A549 (cell line): ENCODE measurements at regions not wholly inside any gene's neighbourhood (a gene's known extent, or its start where the extent isn't known, plus 50 kb on each side); places are given as distances from the start of the nearest gene placed in this dataset.

Experiments
- ATAC-seq, 2 experiments: fragments of 200-7000 bp in 1 of 2; fragments of >200 bp in 1 of 2; cut with Nextera tagmentation in 1 of 2; cut with Tn5 transposase in 1 of 2; 3 replicates each; pipeline versions ENCODE4 v1.8.0 to v1.9.1; 2018 to 2020; ENCODE audit warnings: mild to moderate bottlenecking in 1 of 2, moderate library complexity in 1 of 2
- CTCF ChIA-PET: fragments of 300-600 bp; sonication (Branson Sonifier 250); formaldehyde crosslinking; extraction: SDS; loops from one replicate; lab custom pipeline; 2021; ENCODE audit warnings: antibody characterized with exemption, inconsistent platforms; lab: Yijun Ruan, JAX
- POLR2A ChIA-PET: fragments of 350-600 bp; formaldehyde crosslinking; extraction: SDS; loops from one replicate; lab custom pipeline; 2021; ENCODE audit warnings: antibody characterized with exemption, inconsistent platforms; lab: Yijun Ruan, JAX
- DNase-seq, 2 experiments: peaks; one replicate each; pipeline versions ENCODE4 v3.0.0 to v3.0.0-alpha.2; 2011 to 2016; ENCODE audit warnings: low read depth in 1 of 2, low spot score in 1 of 2
- FAIRE-seq: peaks from 2 replicates; lab custom pipeline; 2011; peaks lifted over from hg19 to GRCh38; lab: Jason Lieb, UNC
- H3K27ac ChIP-seq, 2 experiments: fragments of >200 bp; sonication (Bioruptor Twin); formaldehyde crosslinking; 3 replicates each; pipeline ENCODE4 v1.5.1; 2016 to 2017
- H3K4me1 ChIP-seq: fragments of >200 bp; sonication (Bioruptor Twin); formaldehyde crosslinking; 3 replicates; pipeline ENCODE4 v1.6.1; 2016
- H3K4me2 ChIP-seq: fragments of >200 bp; sonication (Bioruptor Twin); formaldehyde crosslinking; 3 replicates; pipeline ENCODE4 v1.6.1; 2016
- H3K4me3 ChIP-seq: fragments of >200 bp; sonication (Bioruptor Twin); formaldehyde crosslinking; 3 replicates; pipeline ENCODE4 v1.5.1; 2016
- H3K9me3 ChIP-seq: fragments of >200 bp; sonication (Bioruptor Twin); formaldehyde crosslinking; 3 replicates; pipeline ENCODE4 v1.6.1; 2016
- BHLHE40 ChIP-seq: IDR thresholded peaks from 2 replicates; pipeline ENCODE4 v1.6.1; 2012; ENCODE audit warnings: low read depth, low read length, inconsistent platforms
- CBX2 ChIP-seq: fragments of 200-600 bp; sonication (generic); IDR thresholded peaks from 2 replicates; pipeline ENCODE4 v1.6.1; 2016; ENCODE audit warnings: low read depth, mild to moderate bottlenecking, borderline replicate concordance
- CBX8 ChIP-seq: fragments of 200-600 bp; sonication (generic); IDR thresholded peaks from 2 replicates; pipeline ENCODE4 v1.6.1; 2016
- CEBPB ChIP-seq, 2 experiments: fragments of >200 bp in 1 of 2; sonication (Bioruptor Twin) in 1 of 2; formaldehyde crosslinking in 1 of 2; IDR thresholded peaks; 2 replicates each; pipeline ENCODE4 v1.6.1; 2012 to 2016
- CHD2 ChIP-seq: fragments of 150-350 bp; IDR thresholded peaks from 2 replicates; pipeline ENCODE4 v1.6.1; 2014; ENCODE audit warnings: low read length; ENCODE audit not compliant: partially characterized antibody
- CHD4 ChIP-seq: fragments of 200-600 bp; sonication (generic); IDR thresholded peaks from 2 replicates; pipeline ENCODE4 v1.6.1; 2016; ENCODE audit warnings: antibody characterized with exemption, mild to moderate bottlenecking, borderline replicate concordance
- EP300 ChIP-seq, 2 experiments: fragments of >200 bp; sonication (Bioruptor Twin); formaldehyde crosslinking; IDR thresholded peaks; 2 replicates in 1 of 2; 3 replicates in 1 of 2; pipeline ENCODE4 v1.6.1; 2016 to 2017
- ESRRA ChIP-seq: fragments of 150-350 bp; IDR thresholded peaks from 2 replicates; pipeline ENCODE4 v1.6.1; 2014; ENCODE audit warnings: mild to moderate bottlenecking, low read length, borderline replicate concordance
- FOXS1 ChIP-seq: fragments of 250-450 bp; sonication (Bioruptor Pico); IDR thresholded peaks from 2 replicates; pipeline ENCODE4 v1.5.0; 2020; ENCODE audit warnings: mild to moderate bottlenecking, moderate library complexity
- HMGXB4 ChIP-seq: fragments of 250-450 bp; sonication (Bioruptor Pico); IDR thresholded peaks from 2 replicates; pipeline ENCODE4 v1.5.0; 2021; ENCODE audit warnings: mild to moderate bottlenecking, moderate library complexity, borderline replicate concordance
- HOXA7 ChIP-seq: fragments of 250-450 bp; sonication (Bioruptor Pico); IDR thresholded peaks from 2 replicates; pipeline ENCODE4 v1.5.0; 2020; ENCODE audit warnings: mild to moderate bottlenecking, moderate library complexity
- HOXB5 ChIP-seq: fragments of 250-450 bp; sonication (Bioruptor Pico); IDR thresholded peaks from 2 replicates; pipeline ENCODE4 v1.5.0; 2020; ENCODE audit warnings: mild to moderate bottlenecking, moderate library complexity
- JUN ChIP-seq, 2 experiments: fragments of >200 bp; sonication (Bioruptor Twin); formaldehyde crosslinking; IDR thresholded peaks; 2 replicates in 1 of 2; 3 replicates in 1 of 2; pipeline ENCODE4 v1.6.1; 2016 to 2017
- JUNB ChIP-seq: fragments of >200 bp; sonication (Bioruptor Twin); formaldehyde crosslinking; IDR thresholded peaks from 2 replicates; pipeline ENCODE4 v1.6.1; 2016
- KDM1A ChIP-seq: fragments of 200-600 bp; sonication (generic); IDR thresholded peaks from 2 replicates; pipeline ENCODE4 v1.6.1; 2016; ENCODE audit warnings: low read depth, mild to moderate bottlenecking
- KDM5A ChIP-seq: fragments of 200-600 bp; sonication (generic); IDR thresholded peaks from 2 replicates; pipeline ENCODE4 v1.6.1; 2016; ENCODE audit warnings: antibody characterized with exemption, mild to moderate bottlenecking
- MAFK ChIP-seq: fragments of 450-650 bp; IDR thresholded peaks from 2 replicates; pipeline ENCODE4 v1.6.1; 2014; ENCODE audit not compliant: partially characterized antibody
- NFE2L2 ChIP-seq: fragments of 150-350 bp; conservative IDR thresholded peaks from 2 replicates; pipeline ENCODE4 v1.6.1; 2014; ENCODE audit warnings: low read length
- NR3C1 ChIP-seq: fragments of >200 bp; sonication (Bioruptor Twin); formaldehyde crosslinking; IDR thresholded peaks from 3 replicates; pipeline ENCODE4 v1.6.1; 2017
- PHF8 ChIP-seq: fragments of 200-600 bp; sonication (generic); IDR thresholded peaks from 2 replicates; pipeline ENCODE4 v1.6.1; 2016; ENCODE audit warnings: low read depth, mild to moderate bottlenecking, antibody characterized with exemption, moderate library complexity, borderline replicate concordance
- POLR2A ChIP-seq: IDR thresholded peaks from 2 replicates; pipeline ENCODE4 v1.6.1; 2012; ENCODE audit warnings: mild to moderate bottlenecking, low read length
- RARB ChIP-seq: fragments of 250-450 bp; sonication (Bioruptor Pico); IDR thresholded peaks from 2 replicates; pipeline ENCODE4 v1.8.0; 2021; ENCODE audit warnings: mild to moderate bottlenecking, moderate library complexity
- RCOR1 ChIP-seq: fragments of 150-350 bp; IDR thresholded peaks from 2 replicates; pipeline ENCODE4 v1.6.1; 2014; ENCODE audit warnings: antibody characterized with exemption, low read length, low read depth
- SMC3 ChIP-seq: fragments of >200 bp; sonication (Bioruptor Twin); formaldehyde crosslinking; IDR thresholded peaks from 3 replicates; pipeline ENCODE4 v1.6.1; 2018; ENCODE audit warnings: inconsistent platforms
- SREBF2 ChIP-seq: fragments of 450-650 bp; IDR thresholded peaks from 2 replicates; pipeline ENCODE4 v1.6.1; 2014; ENCODE audit warnings: mild to moderate bottlenecking, moderate library complexity
- ZC3H11A ChIP-seq: fragments of 450-650 bp; IDR thresholded peaks from 2 replicates; pipeline ENCODE4 v1.6.1; 2014; ENCODE audit warnings: antibody characterized with exemption, mild to moderate bottlenecking
- WGBS: methylation state at CpG from one replicate; pipeline ENCODE4 v1.1.6; 2017; ENCODE audit errors: missing lambda C conversion rate; 5-methylcytosine and 5-hydroxymethylcytosine counted together
- TF ChIP-seq, protein P1 (sequence below): fragments of >200 bp; sonication (Bioruptor Twin); formaldehyde crosslinking; IDR thresholded peaks from 3 replicates; pipeline ENCODE4 v1.6.1; 2016
- TF ChIP-seq, protein P2 (sequence below): fragments of 200-600 bp; sonication (generic); IDR thresholded peaks from 2 replicates; pipeline ENCODE4 v1.6.1; 2016; ENCODE audit warnings: antibody characterized with exemption, mild to moderate bottlenecking, moderate library complexity

DNA sequence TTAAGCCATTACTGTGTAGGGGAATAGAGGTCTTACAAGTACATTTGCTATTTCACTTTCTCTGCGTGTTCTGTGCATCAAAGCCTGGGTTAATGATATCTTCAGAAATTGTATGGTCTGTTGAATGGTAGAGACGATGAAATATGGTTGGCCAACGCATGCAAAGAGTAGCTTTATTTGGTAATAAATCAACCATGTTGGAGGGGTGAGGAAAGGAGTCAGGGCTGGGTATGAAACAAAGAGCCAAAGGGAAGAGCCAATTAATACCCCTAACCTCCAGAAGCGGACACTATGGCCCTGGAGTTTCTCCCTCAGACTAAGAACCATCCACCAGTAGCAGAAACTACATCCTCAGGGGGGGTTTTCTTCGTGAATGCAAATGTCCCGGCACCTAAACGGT lies 1974.0 kb upstream of the WWC1 start:
- H3K9me3 ChIP-seq: no peaks in the 10 kb centered on the region
- no peak for FAIRE-seq
- H3K4me3 ChIP-seq: no peak overlapping the region
- no peak for DNase-seq
- ATAC-seq: no peak
- ChIA-PET POLR2A (no interaction called here), CTCF (no interaction called here)
- H3K27ac ChIP-seq: no peak overlapping the region
- no peak for TF ChIP-seq CEBPB (IDR thresholded peaks at IDR 0.05)
- TF ChIP-seq BHLHE40: no peak
- TF ChIP-seq KDM1A: no peak
- TF ChIP-seq CBX2: no peak
- TF ChIP-seq ZC3H11A: no peak
- no peak for TF ChIP-seq HOXA7 (CRISPR knock-in tag)
- no peak for TF ChIP-seq PHF8
- TF ChIP-seq KDM5A: no peak
- TF ChIP-seq CBX8: no peak
- TF ChIP-seq MAFK: no peak
- TF ChIP-seq SMC3: no peak
- TF ChIP-seq CHD2: no peak
- no peak overlapping the region for H3K4me2 ChIP-seq
- WGBS: 10% methylated on average over 7 of the region's 7 CpGs
- H3K4me1 ChIP-seq: no peaks in the 10 kb centered on the region

DNA sequence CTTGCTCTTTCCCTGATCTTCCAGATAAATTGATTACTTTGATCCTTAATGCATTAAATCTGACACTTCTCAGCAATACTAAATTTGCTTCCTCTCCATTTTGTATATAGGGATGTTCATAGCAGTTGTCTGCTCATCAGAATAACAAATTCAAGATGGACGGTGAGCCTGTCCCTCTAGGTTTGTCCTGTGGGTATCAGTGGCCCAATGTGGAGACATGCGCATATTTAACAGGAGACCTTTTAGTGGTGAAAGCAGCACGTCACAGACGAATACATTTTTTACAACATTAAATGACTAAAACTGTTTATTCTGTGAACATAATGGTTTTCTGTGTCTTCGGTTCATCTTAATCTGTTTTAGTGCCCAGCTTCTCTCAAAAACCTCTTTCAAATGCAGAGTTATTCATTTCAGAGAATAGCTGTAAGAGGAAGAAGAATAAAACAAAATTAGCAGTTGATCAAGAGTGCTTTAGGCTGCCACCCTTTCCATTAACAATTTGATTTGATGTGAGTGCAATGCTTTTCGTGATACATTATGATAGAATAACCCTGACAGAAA lies 1970.4 kb upstream of the WWC1 start:
- TF ChIP-seq NR3C1 (no peak), HOXB5 (CRISPR knock-in tag) (no peak), HMGXB4 (CRISPR knock-in tag) (no peak), ESRRA (no peak), CHD4 (no peak), SMC3 (no peak), SREBF2 (no peak), KDM5A (no peak), RCOR1 (no peak), CBX2 (no peak)
- TF ChIP-seq, all 56 proteins: peak for 0
- ATAC-seq (no peak), FAIRE-seq (no peak), DNase-seq (no peak)
- no peak overlapping the region for H3K27ac ChIP-seq
- 20% methylated on average over 6 of the region's 6 CpGs for WGBS
- no peak overlapping the region for H3K4me2 ChIP-seq
- ChIA-PET POLR2A (no interaction called here), CTCF (no interaction called here)
- H3K9me3 ChIP-seq: no peaks in the 10 kb centered on the region
- no peak overlapping the region for H3K4me3 ChIP-seq
- no peaks in the 10 kb centered on the region for H3K4me1 ChIP-seq

GRCh38 chr5:166324372-166324771 lies 1967.1 kb upstream of the WWC1 start:
- 31% methylated on average over 6 of the region's 6 CpGs for WGBS
- Histone ChIP-seq H3K9me3 (no peaks in the 10 kb centered on the region), H3K4me2 (no peak overlapping the region), H3K4me1 (no peaks in the 10 kb centered on the region), H3K27ac (no peak overlapping the region), H3K4me3 (no peak overlapping the region)
- DNase-seq (no peak), ATAC-seq (no peak), FAIRE-seq (no peak)
- TF ChIP-seq MAFK (no peak), JUNB (no peak), CBX8 (no peak), HMGXB4 (CRISPR knock-in tag) (no peak), RARB (CRISPR knock-in tag) (no peak), JUN (IDR thresholded peaks at IDR 0.05) (no peak), NFE2L2 (no peak), POLR2A (no peak), BHLHE40 (no peak), EP300 (IDR thresholded peaks at IDR 0.05) (no peak), CEBPB (IDR thresholded peaks at IDR 0.05) (no peak), HOXA7 (CRISPR knock-in tag) (no peak), FOXS1 (CRISPR knock-in tag) (no peak)
- TF ChIP-seq, protein P1, sequence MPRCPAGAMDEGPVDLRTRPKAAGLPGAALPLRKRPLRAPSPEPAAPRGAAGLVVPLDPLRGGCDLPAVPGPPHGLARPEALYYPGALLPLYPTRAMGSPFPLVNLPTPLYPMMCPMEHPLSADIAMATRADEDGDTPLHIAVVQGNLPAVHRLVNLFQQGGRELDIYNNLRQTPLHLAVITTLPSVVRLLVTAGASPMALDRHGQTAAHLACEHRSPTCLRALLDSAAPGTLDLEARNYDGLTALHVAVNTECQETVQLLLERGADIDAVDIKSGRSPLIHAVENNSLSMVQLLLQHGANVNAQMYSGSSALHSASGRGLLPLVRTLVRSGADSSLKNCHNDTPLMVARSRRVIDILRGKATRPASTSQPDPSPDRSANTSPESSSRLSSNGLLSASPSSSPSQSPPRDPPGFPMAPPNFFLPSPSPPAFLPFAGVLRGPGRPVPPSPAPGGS: no peak
- TF ChIP-seq, protein P2, sequence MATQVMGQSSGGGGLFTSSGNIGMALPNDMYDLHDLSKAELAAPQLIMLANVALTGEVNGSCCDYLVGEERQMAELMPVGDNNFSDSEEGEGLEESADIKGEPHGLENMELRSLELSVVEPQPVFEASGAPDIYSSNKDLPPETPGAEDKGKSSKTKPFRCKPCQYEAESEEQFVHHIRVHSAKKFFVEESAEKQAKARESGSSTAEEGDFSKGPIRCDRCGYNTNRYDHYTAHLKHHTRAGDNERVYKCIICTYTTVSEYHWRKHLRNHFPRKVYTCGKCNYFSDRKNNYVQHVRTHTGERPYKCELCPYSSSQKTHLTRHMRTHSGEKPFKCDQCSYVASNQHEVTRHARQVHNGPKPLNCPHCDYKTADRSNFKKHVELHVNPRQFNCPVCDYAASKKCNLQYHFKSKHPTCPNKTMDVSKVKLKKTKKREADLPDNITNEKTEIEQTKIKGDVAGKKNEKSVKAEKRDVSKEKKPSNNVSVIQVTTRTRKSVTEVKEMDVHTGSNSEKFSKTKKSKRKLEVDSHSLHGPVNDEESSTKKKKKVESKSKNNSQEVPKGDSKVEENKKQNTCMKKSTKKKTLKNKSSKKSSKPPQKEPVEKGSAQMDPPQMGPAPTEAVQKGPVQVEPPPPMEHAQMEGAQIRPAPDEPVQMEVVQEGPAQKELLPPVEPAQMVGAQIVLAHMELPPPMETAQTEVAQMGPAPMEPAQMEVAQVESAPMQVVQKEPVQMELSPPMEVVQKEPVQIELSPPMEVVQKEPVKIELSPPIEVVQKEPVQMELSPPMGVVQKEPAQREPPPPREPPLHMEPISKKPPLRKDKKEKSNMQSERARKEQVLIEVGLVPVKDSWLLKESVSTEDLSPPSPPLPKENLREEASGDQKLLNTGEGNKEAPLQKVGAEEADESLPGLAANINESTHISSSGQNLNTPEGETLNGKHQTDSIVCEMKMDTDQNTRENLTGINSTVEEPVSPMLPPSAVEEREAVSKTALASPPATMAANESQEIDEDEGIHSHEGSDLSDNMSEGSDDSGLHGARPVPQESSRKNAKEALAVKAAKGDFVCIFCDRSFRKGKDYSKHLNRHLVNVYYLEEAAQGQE: no peak
- CTCF ChIA-PET: no interaction called here
- POLR2A ChIA-PET: no interaction called here
